KOPT-K1 (cell line): ENCODE measurements at regions not wholly inside any gene's neighbourhood (a gene's known extent, or its start where the extent isn't known, plus 50 kb on each side); places are given as distances from the start of the nearest gene placed in this dataset.

Experiments used
- H3K27ac ChIP-seq: fragments of 200-600 bp; sonication (generic); 2 replicates; pipeline ENCODE4 v1.5.1; 2016; ENCODE audit warnings: antibody characterized with exemption, mild to moderate bottlenecking, low read depth, low read length; ENCODE audit not compliant: poor library complexity, severe bottlenecking
- H3K36me3 ChIP-seq: fragments of 200-600 bp; sonication (generic); 2 replicates; pipeline ENCODE4 v1.5.1; 2017; ENCODE audit warnings: antibody characterized with exemption, mild to moderate bottlenecking, low read length, moderate library complexity; ENCODE audit not compliant: insufficient read depth
- H3K9me3 ChIP-seq: fragments of 200-600 bp; sonication (generic); 2 replicates; pipeline ENCODE4 v1.5.1; 2017; ENCODE audit warnings: antibody characterized with exemption, low read length, mild to moderate bottlenecking; ENCODE audit not compliant: insufficient read depth, poor library complexity, severe bottlenecking

DNA sequence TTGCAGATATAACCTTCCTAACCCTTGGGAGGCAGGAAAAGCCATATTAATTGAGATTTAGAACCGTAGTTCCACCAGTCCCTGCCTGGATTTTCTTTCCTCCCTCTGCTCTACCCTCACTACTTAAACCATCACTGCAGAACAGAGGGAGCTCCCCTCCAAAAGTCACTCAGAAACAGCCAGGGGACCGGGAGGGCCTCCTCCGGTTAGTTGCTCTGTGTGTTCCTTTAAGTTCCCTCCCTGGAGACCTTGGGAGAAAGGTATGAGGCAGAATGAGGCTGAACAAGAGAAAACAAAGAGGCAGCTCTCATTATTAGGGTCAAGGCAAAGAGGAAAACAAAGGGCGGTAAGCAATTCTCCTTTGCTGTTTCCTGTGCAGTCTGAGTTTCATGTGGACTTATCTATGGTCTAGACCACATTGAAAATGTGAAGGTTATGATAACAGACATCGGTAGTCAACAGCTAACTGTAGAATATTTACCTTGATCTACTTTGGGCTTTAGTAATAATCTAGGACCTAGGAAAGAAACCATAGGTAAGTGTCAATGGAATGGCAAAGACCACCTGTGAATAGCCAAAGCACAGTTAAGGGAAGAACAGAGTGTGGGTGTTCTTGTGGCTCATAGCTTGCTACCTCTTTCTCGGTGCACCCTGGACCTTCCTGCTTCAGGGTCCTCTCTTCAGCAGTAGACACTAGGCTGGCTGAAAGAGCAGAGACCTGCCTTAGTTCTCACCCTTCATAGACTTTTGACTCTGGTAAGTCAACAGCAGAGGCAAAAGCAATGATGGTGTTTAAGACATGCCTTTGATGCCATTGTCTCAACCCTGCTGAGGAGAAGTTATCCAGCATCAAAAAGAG, 250.9 kb upstream of the CITED2 start:
- H3K9me3 ChIP-seq = no peaks in the 10 kb centered on the region
- H3K27ac ChIP-seq = no peak overlapping the region
- H3K36me3 ChIP-seq = no peaks in the 10 kb centered on the region

GRCh38 chr6:139623372-139623771, 248.9 kb upstream of the CITED2 start:
- Histone ChIP-seq H3K36me3 (no peaks in the 10 kb centered on the region), H3K27ac (no peak overlapping the region), H3K9me3 (no peaks in the 10 kb centered on the region)

DNA sequence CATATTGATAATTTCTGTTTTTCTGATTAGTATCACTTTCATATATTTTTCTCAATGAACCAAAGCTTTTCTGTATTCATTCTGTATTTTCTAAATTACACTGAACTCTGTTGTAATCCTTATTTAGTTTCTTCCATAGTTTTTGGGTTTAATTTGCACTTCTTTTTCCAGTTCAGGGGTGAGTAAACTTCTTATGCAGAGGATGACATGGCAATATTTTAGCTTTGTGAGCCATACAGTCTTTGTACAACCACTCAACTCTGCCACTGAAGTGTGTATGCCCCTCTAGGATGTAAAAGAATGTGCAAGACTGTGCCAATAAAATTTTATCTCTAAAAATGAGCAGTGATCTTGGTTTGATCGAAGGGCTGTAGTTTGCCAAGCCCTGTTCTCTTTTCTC, 239.0 kb upstream of the CITED2 start:
- Histone ChIP-seq H3K27ac (no peak overlapping the region), H3K9me3 (no peaks in the 10 kb centered on the region), H3K36me3 (no peaks in the 10 kb centered on the region)

GRCh38 chr6:139612135-139612465, 237.7 kb upstream of the CITED2 start:
- Histone ChIP-seq H3K9me3 (no peaks in the 10 kb centered on the region), H3K36me3 (no peaks in the 10 kb centered on the region), H3K27ac (no peak overlapping the region)

GRCh38 chr6:139611327-139612134, 237.1 kb upstream of the CITED2 start:
- Histone ChIP-seq H3K9me3 (no peaks in the 10 kb centered on the region), H3K36me3 (no peaks in the 10 kb centered on the region), H3K27ac (no peak overlapping the region)

- H3K27ac ChIP-seq = no peak overlapping the region
These were observed 234.2 kb upstream of the CITED2 start for GRCh38 chr6:139608466-139609261.

DNA sequence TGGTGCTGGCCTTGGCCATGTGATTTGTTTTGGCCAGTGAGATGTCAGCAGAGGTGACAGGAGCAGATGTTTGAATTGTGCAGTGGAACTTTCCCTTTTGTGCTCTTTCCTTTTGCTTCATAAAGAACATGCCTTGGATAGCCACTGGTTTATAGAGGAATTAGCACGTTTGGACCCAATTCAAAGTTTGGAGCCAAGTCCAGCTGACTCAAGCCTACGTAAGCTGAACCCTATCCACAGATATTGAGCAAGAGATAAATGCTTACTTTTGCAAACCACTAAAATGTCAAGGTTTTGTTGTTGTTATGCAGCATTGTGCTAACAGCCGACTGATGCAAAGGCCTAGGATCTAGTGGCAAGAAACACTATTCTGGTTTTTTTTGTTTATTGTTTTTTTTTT, 230.9 kb upstream of the CITED2 start:
- Histone ChIP-seq H3K36me3 (no peaks in the 10 kb centered on the region), H3K27ac (no peak overlapping the region), H3K9me3 (no peaks in the 10 kb centered on the region)

More at GRCh38 chr6:139608466-139609261, 234.2 kb upstream of the CITED2 start:
- Histone ChIP-seq H3K36me3 (no peaks in the 10 kb centered on the region), H3K9me3 (no peaks in the 10 kb centered on the region)

DNA sequence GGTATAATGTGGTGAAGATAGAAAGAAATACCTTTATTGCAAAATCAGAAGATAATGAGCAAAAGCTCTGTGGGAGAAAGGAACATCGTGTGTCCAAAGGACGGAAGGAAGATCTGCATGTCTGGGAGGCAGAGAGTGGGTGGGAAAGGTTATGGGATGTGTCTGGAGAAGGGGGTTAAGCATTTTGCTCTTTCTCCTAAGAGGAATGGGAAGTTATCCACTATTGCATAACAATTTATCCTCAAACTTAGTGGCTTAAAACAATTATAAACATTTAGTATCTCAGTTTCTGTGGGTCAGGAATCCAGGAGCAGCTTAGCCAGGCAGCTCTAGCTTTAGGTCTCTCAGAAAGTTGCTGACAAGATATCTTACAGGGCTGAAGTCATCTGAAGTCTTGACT, 229.1 kb upstream of the CITED2 start:
- Histone ChIP-seq H3K36me3 (no peaks in the 10 kb centered on the region), H3K27ac (no peak overlapping the region), H3K9me3 (no peaks in the 10 kb centered on the region)

DNA sequence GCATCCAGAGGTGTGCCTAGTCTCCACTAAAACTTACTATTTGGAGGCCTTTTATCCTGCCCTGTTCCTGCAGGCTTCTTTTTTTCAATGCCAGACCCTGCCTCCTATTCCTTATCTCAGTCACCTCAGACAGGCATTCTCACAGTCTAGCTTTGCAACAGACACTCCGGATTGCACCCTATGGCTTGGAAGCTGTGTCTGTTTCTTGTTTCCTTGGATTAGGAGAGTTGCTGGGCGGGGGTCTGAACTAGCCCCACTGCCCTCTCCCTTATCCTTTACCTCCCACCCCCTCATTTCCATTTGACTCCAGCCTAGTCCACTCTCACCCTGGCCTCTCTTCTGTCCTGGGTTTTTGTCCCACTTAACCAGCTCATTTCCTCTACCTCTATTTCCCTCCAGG, 228.1 kb upstream of the CITED2 start:
- Histone ChIP-seq H3K27ac (no peak overlapping the region), H3K9me3 (no peaks in the 10 kb centered on the region), H3K36me3 (no peaks in the 10 kb centered on the region)

DNA sequence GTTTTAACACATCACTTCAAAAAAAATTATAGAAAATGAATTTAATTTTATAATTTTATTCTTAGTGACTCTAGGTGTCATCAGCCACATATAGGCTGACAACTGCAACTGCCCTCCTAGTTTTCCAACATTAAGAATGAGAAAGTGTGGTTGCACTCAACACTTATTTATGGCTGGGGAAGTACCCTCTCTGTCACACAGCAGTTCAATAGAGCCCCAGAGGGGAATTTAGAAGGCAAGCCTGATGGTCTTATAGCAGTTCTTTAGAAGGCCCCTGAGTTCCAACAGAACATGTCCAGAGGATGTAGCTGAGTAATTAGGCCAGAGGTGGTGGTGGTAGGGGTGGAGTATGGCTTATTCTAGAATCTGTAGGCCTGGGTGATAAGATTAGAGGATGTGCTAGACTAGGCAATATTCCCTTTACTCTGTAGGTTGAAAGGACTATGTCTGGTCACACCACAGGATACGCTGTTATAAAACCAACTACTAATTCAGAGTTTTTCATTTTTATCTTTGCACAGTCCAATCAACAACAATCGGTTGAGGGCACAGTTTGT, 226.5 kb upstream of the CITED2 start:
- no peak overlapping the region for H3K27ac ChIP-seq
- no peaks in the 10 kb centered on the region for H3K36me3 ChIP-seq
- H3K9me3 ChIP-seq = no peaks in the 10 kb centered on the region

- Histone ChIP-seq H3K36me3 (no peaks in the 10 kb centered on the region), H3K9me3 (no peaks in the 10 kb centered on the region), H3K27ac (no peak overlapping the region)
These were observed 225.9 kb upstream of the CITED2 start for GRCh38 chr6:139600343-139600742.

DNA sequence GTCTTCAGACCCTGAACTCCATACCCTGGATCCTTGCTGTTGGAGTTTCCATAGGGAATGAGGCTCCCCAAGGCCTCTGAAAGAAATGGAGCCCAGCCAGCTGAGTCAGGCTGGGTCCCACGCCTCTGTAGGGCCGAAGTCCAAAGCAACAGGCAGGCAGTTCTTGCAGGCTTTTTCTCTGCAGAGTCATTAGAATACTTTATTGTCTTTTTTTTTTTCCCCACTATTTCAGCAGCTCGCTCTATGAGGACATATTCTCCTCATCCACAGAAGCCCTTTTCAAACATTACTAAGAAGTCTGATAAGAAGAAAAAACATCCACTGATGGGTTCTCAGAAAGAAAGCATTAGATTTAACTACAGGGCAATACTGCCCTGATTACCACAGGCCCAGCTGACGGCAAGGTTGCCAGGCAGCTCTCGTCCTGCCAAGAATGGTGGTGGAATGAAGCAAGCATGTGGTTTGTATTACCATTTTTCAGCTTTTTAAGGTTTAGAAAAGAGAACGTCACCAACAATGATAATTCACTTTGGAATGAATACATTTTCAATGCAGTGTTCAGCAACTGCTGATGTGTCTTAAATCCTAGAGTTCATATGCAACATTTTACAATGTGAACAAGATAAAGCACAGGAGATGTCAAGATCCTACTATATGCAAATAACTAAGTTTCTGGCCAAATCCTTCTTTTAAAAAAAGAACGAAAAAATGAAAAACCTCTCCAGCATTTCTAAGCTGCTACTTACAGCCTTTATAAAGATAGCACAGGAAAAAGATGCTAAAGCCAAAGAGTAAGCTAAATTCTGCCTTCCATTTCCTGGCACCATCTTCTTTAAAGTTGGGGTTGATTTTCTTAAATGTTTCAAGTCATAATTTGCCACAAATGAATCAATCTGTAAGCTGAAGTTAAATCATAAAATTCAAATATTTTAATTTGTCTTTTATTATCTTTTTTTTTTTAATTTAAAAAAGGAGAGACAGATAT, 223.6 kb upstream of the CITED2 start:
- H3K36me3 ChIP-seq = no peaks in the 10 kb centered on the region
- no peak overlapping the region for H3K27ac ChIP-seq

DNA sequence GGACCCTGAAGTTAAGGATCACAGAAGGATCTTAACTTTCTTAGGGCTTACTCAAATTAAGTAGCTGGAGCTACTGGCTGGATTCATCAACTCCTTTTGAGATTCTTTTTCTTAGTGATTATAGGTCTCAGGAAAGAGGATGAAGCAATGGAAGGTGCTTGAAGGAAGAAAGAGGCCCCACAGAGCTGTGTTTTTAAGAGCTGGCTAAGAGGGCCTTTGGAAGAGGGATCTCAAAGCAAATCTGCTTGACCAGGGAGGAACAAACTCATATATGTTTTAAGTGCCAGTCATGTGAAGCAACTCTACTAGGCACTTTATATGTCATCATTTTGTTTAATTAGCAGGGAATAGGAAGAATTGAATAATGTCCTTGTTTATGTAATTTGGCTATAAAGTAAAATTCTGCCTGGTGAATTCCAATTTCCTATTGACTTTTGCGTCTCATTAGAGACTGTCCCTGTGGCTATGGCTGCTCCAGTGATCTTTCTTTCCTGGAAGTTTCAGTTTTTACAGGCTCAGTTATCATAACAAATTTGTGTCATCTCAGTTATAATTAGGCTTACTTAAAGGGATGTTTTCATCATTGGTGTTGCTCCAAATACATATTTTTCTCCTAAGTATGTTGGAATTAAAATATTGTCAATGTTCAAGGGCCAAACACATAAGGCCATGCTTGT, 222.8 kb upstream of the CITED2 start:
- Histone ChIP-seq H3K9me3 (no peaks in the 10 kb centered on the region), H3K36me3 (no peaks in the 10 kb centered on the region), H3K27ac (no peak overlapping the region)

More for the DNA sequence above, 223.6 kb upstream of the CITED2 start:
- H3K9me3 ChIP-seq = no peaks in the 10 kb centered on the region
